ENCODE measurements at regions not wholly inside any gene's neighbourhood (a gene's known extent, or its start where the extent isn't known, plus 50 kb on each side); places are given as distances from the start of the nearest gene placed in this dataset.

- Histone ChIP-seq H3K27me3 (ENCODE audit: insufficient read depth, poor library complexity, severe bottlenecking) (no peaks in the 10 kb centered on the region), H3K27ac (replicated peaks) (no peak overlapping the region), H3K4me3 (replicated peaks; ENCODE audit: insufficient read depth, low read length) (no peak overlapping the region)
- no peak for DNase-seq (ENCODE audit: low read depth in 1 of 2, low spot score in 1 of 2)
- no peak for TF ChIP-seq SPI1 (IDR thresholded peaks at IDR 0.05; ENCODE audit: borderline replicate concordance, low read depth)
- no peak for TF ChIP-seq CTCF (IDR thresholded peaks at IDR 0.05; ENCODE audit: insufficient read depth, low read length)
- TF ChIP-seq REST (IDR thresholded peaks at IDR 0.05; ENCODE audit: insufficient replicate concordance, low read depth), result no peak
- TF ChIP-seq GABPA (IDR thresholded peaks at IDR 0.05; ENCODE audit: low read depth), result no peak
- no peak for TF ChIP-seq POLR2AphosphoS5 (IDR thresholded peaks at IDR 0.05; ENCODE audit: low read depth)
These were observed 71.5 kb upstream of the DHX40 start for GRCh38 chr17:59493867-59494266.

DNA sequence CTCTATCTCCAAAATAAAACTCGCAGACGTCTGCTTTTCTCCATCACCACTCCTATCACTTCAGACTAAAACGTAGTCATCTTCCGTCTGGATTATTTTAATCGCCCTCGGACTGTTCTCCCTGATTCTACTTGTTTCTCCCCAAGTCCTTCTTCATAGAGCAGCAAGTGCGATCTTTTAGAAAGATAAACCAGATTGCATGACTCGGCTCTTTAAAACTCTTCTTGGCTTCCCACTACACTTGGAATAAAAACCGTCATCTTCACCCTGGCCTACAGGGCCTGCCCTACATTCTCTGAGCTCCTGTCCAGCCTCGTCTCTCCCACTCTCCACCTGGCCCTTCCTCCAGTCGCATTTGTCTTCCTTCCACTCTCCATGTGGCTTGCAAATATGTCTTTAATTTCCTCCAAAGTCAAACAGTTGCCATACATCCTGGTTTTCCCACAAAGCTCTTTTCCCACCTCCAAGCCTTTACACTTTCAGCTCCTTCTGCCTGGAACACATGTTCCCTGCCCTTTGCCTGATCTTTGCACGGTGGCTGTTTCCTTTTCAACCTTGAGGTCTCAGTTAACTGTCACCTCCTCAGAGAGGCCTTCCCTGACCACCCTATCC lies 70.5 kb upstream of the DHX40 start:
- no peak for TF ChIP-seq GABPA (IDR thresholded peaks at IDR 0.05; ENCODE audit: low read depth)
- no peak for TF ChIP-seq REST (IDR thresholded peaks at IDR 0.05; ENCODE audit: insufficient replicate concordance, low read depth)
- TF ChIP-seq CTCF (IDR thresholded peaks at IDR 0.05; ENCODE audit: insufficient read depth, low read length), result no peak
- no peak for TF ChIP-seq SPI1 (IDR thresholded peaks at IDR 0.05; ENCODE audit: borderline replicate concordance, low read depth)
- no peak for TF ChIP-seq POLR2AphosphoS5 (IDR thresholded peaks at IDR 0.05; ENCODE audit: low read depth)
- no peak for DNase-seq (ENCODE audit: low read depth in 1 of 2, low spot score in 1 of 2)
- H3K4me3 ChIP-seq (replicated peaks; ENCODE audit: insufficient read depth, low read length), result no peak overlapping the region

DNA sequence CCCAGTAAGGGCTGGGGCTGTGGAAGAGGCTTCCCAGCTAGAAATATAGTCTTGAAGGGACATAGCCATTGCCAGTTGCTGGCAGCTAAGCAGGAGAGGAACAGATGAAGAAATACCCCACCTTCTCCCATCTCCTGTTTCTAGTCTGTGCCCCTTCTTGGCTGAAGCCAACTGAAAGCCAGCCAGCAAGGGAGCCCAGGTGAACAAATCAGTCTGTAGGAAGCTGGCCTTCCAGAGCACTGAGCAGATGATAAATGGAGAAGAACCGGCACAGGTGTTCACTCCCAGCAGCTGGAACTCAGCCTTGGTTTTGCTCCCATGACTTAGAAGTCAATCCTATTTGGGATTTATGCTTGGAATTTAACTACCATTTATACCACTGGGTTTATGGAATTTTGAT lies 69.2 kb upstream of the DHX40 start:
- TF ChIP-seq SPI1 (IDR thresholded peaks at IDR 0.05; ENCODE audit: borderline replicate concordance, low read depth), result no peak
- no peak for TF ChIP-seq CTCF (IDR thresholded peaks at IDR 0.05; ENCODE audit: insufficient read depth, low read length)
- no peak for TF ChIP-seq POLR2AphosphoS5 (IDR thresholded peaks at IDR 0.05; ENCODE audit: low read depth)
- TF ChIP-seq REST (IDR thresholded peaks at IDR 0.05; ENCODE audit: insufficient replicate concordance, low read depth), result no peak
- TF ChIP-seq GABPA (IDR thresholded peaks at IDR 0.05; ENCODE audit: low read depth), result no peak
- Histone ChIP-seq H3K27me3 (ENCODE audit: insufficient read depth, poor library complexity, severe bottlenecking) (no peaks in the 10 kb centered on the region), H3K4me3 (replicated peaks; ENCODE audit: insufficient read depth, low read length) (no peak overlapping the region), H3K27ac (replicated peaks) (no peak overlapping the region)
- no peak for DNase-seq (ENCODE audit: low read depth in 1 of 2, low spot score in 1 of 2)

More for the DNA sequence above, 70.5 kb upstream of the DHX40 start:
- no peaks in the 10 kb centered on the region for H3K27me3 ChIP-seq (ENCODE audit: insufficient read depth, poor library complexity, severe bottlenecking)
- no peak overlapping the region for H3K27ac ChIP-seq (replicated peaks)
